ENCODE measurements at regions not wholly inside any gene's neighbourhood (a gene's known extent, or its start where the extent isn't known, plus 50 kb on each side); places are given as distances from the start of the nearest gene placed in this dataset.

GRCh38 chr10:128369101-128369650, 243.0 kb upstream of the MKI67 start:
- no peak for TF ChIP-seq GABPA (IDR thresholded peaks at IDR 0.05; ENCODE audit: low read depth)
- no peak for TF ChIP-seq TAF1 (IDR thresholded peaks at IDR 0.05; ENCODE audit: borderline replicate concordance, low read depth, low read length)
